CD4-positive, alpha-beta T cell (primary cell): ENCODE measurements at regions not wholly inside any gene's neighbourhood (a gene's known extent, or its start where the extent isn't known, plus 50 kb on each side); places are given as distances from the start of the nearest gene placed in this dataset.

Experiments
- ATAC-seq: fragments of 200-7000 bp; cut with Tn5 transposase; one replicate; pipeline ENCODE4 v1.10.0; 2022; ENCODE audit warnings: mild to moderate bottlenecking; ENCODE audit not compliant: poor library complexity
- CTCF ChIA-PET: fragments of 350-600 bp; sonication (Branson Sonifier 250); formaldehyde crosslinking; loops from one replicate; lab custom pipeline; 2021; ENCODE audit warnings: antibody characterized with exemption, inconsistent platforms; lab: Charles Lee
- POLR2A ChIA-PET: fragments of 350-600 bp; sonication (Branson Sonifier 250); formaldehyde crosslinking; loops from one replicate; lab custom pipeline; 2021; ENCODE audit warnings: antibody characterized with exemption, inconsistent platforms; lab: Charles Lee
- DNase-seq, 14 experiments: peaks; one replicate each; pipeline ENCODE4 v3.0.0-alpha.2; 2013 to 2020; ENCODE audit warnings: mixed read lengths in 2 of 14
- H3K27ac ChIP-seq, 2 donors: one replicate each; pipeline versions ENCODE4 v1.5.1 to v1.7.0; 2013; ENCODE audit warnings: low read length in 2 of 2, low read depth in 1 of 2, mild to moderate bottlenecking in 1 of 2
- H3K27me3 ChIP-seq, 2 experiments: 1 replicate in 1 of 2; 2 replicates in 1 of 2; pipeline versions ENCODE4 v1.6.1 to v1.7.0; 2013; ENCODE audit warnings: low read length in 2 of 2, control low read depth in 1 of 2, mild to moderate bottlenecking in 1 of 2, moderate library complexity in 1 of 2; ENCODE audit not compliant: insufficient read depth in 2 of 2, control insufficient read depth in 1 of 2
- H3K36me3 ChIP-seq: one replicate; pipeline ENCODE4 v1.6.1; 2013; ENCODE audit warnings: low read length, control low read depth; ENCODE audit not compliant: insufficient read depth
- H3K4me1 ChIP-seq: one replicate; pipeline ENCODE4 v1.6.1; 2013; ENCODE audit warnings: low read length, control low read depth; ENCODE audit not compliant: insufficient read depth
- H3K4me3 ChIP-seq: one replicate; pipeline ENCODE4 v1.5.1; 2013; ENCODE audit warnings: mild to moderate bottlenecking, low read length, moderate library complexity
- H3K9me3 ChIP-seq, 2 experiments: 1 replicate in 1 of 2; 2 replicates in 1 of 2; pipeline versions ENCODE4 v1.6.1 to v1.7.0; 2013; ENCODE audit warnings: low read length in 2 of 2, mild to moderate bottlenecking in 2 of 2, control low read depth in 1 of 2, moderate library complexity in 1 of 2; ENCODE audit not compliant: control insufficient read depth in 1 of 2, insufficient read depth in 1 of 2
- H3K27ac Mint-ChIP-seq: one replicate; pipeline ENCODE4 v1.8.0; 2020; ENCODE audit warnings: mixed read lengths
- H3K27me3 Mint-ChIP-seq: one replicate; pipeline ENCODE4 v1.8.0; 2021; ENCODE audit warnings: mixed read lengths
- H3K36me3 Mint-ChIP-seq: one replicate; pipeline ENCODE4 v1.8.0; 2021; ENCODE audit warnings: low read depth, mixed read lengths
- H3K4me1 Mint-ChIP-seq: one replicate; pipeline ENCODE4 v1.8.0; 2021; ENCODE audit warnings: low read depth, mixed read lengths
- H3K4me3 Mint-ChIP-seq: one replicate; pipeline ENCODE4 v1.8.0; 2020; ENCODE audit warnings: mild to moderate bottlenecking, mixed read lengths
- H3K9me3 Mint-ChIP-seq: one replicate; pipeline ENCODE4 v1.8.0; 2020; ENCODE audit warnings: mixed read lengths
- CTCF ChIP-seq: fragments of 200-600 bp; IDR thresholded peaks from one replicate; pipeline ENCODE4 v1.8.0; 2022; ENCODE audit warnings: antibody characterized with exemption, mild to moderate bottlenecking
- intact Hi-C, 2 experiments: fragments of 100-400 bp; cut with DNase I in 1 of 2; cut with micrococcal nuclease in 1 of 2; formaldehyde crosslinking; loops; one replicate each; pipeline versions ENCODE4 v1.15.1 to v1.9.0; 2023 to 2025; cut with DNase I, micrococcal nuclease

GRCh38 chr1:3981261-3981660 lies 81.2 kb upstream of the C1orf174 start:
- ATAC-seq (no peak), DNase-seq (no peak)
- Histone ChIP-seq H3K36me3 (no peaks in the 10 kb centered on the region), H3K27ac (no peak overlapping the region), H3K4me1 (no peaks in the 10 kb centered on the region), H3K9me3 (peaks cover 0 to 8% of the 10 kb centered on the region in 2 experiments), H3K27me3 (peaks cover 0 to 2% of the 10 kb centered on the region in 2 experiments), H3K4me3 (no peak overlapping the region)
- intact Hi-C loops: no loop called here
- H3K36me3 Mint-ChIP-seq: no peaks in the 10 kb centered on the region
- H3K9me3 Mint-ChIP-seq: no peaks in the 10 kb centered on the region
- H3K4me1 Mint-ChIP-seq: no peaks in the 10 kb centered on the region
- ChIA-PET CTCF (no interaction called here), POLR2A (no interaction called here)
- peaks cover 10% of the 10 kb centered on the region for H3K27me3 Mint-ChIP-seq
- H3K4me3 Mint-ChIP-seq: no peak overlapping the region
- TF ChIP-seq CTCF: no peak
- H3K27ac Mint-ChIP-seq: no peak overlapping the region

GRCh38 chr1:3981746-3982505 lies 81.9 kb upstream of the C1orf174 start:
- Histone ChIP-seq H3K27ac (no peak overlapping the region), H3K4me1 (no peaks in the 10 kb centered on the region), H3K36me3 (no peaks in the 10 kb centered on the region), H3K27me3 (peaks cover 0 to 2% of the 10 kb centered on the region in 2 experiments), H3K9me3 (peaks cover 0 to 4% of the 10 kb centered on the region in 2 experiments), H3K4me3 (no peak overlapping the region)
- intact Hi-C loops: no loop called here
- no peaks in the 10 kb centered on the region for H3K4me1 Mint-ChIP-seq
- no peak for TF ChIP-seq CTCF
- DNase-seq: no peak
- H3K27ac Mint-ChIP-seq: no peak overlapping the region
- H3K4me3 Mint-ChIP-seq: no peak overlapping the region
- ChIA-PET POLR2A (interaction anchor here (0.6 kb wide), 1 partner anchor 21 kb away, joined by 3 read pairs; no protein-coding TSS in a partner anchor), CTCF (no interaction called here)
- no peaks in the 10 kb centered on the region for H3K36me3 Mint-ChIP-seq
- H3K27me3 Mint-ChIP-seq: peaks cover 10% of the 10 kb centered on the region
- no peak for ATAC-seq
- H3K9me3 Mint-ChIP-seq: no peaks in the 10 kb centered on the region

GRCh38 chr1:3983181-3983580 lies 83.1 kb upstream of the C1orf174 start:
- Histone ChIP-seq H3K27ac (no peak overlapping the region), H3K4me1 (no peaks in the 10 kb centered on the region), H3K4me3 (no peak overlapping the region), H3K36me3 (no peaks in the 10 kb centered on the region), H3K9me3 (no peaks in the 10 kb centered on the region), H3K27me3 (peaks cover 0 to 2% of the 10 kb centered on the region in 2 experiments)
- Mint-ChIP-seq H3K4me3 (no peak overlapping the region), H3K36me3 (no peaks in the 10 kb centered on the region), H3K27me3 (peaks cover 11% of the 10 kb centered on the region), H3K27ac (no peak overlapping the region), H3K4me1 (no peaks in the 10 kb centered on the region), H3K9me3 (no peaks in the 10 kb centered on the region)
- DNase-seq: no peak
- ChIA-PET POLR2A (no interaction called here), CTCF (no interaction called here)
- no peak for ATAC-seq
- no peak for TF ChIP-seq CTCF
- intact Hi-C loops: no loop called here
